ENCODE measurements at regions not wholly inside any gene's neighbourhood (a gene's known extent, or its start where the extent isn't known, plus 50 kb on each side); places are given as distances from the start of the nearest gene placed in this dataset.
A peak's percentile ranks its signal among the peaks of the same experiment; 100 is the strongest.

DNA sequence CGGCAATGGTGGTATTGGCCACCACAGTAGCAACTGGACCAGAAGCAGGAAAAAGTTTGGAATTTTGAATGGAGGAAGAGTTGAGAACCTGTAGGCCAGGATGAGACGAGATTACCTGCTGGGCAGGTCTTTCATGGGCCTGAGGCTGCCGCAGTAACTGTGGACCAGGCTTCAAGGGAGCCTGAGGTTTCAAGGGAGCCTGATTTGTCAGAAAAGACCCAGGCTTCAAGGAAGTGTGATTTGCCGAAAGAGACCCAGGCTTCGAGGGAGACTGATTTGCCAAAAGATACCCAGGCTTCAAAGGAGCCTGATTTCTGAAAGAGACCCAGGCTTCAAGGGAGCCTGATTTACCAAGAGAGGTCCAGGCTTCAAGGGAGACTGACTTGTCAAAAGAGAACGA, 66.6 kb upstream of the ARL4D start:
- Histone ChIP-seq H3K4ac (ENCODE audit: low read depth, low read length) (no peak overlapping the region), H3K79me1 (ENCODE audit: low read length) (no peaks in the 10 kb centered on the region), H2AFZ (ENCODE audit: insufficient read depth, low read length, poor library complexity) (no peak overlapping the region), H4K8ac (ENCODE audit: low read depth, low read length) (no peak overlapping the region), H3K4me3 (ENCODE audit: low read depth, low read length) (no peak overlapping the region), H3K4me2 (ENCODE audit: low read length) (no peak overlapping the region), H2BK120ac (ENCODE audit: insufficient read depth, low read length, poor library complexity) (no peak overlapping the region), H3K23ac (ENCODE audit: low read length) (no peak overlapping the region), H4K12ac (ENCODE audit: low read depth, low read length) (no peak overlapping the region), H4K91ac (ENCODE audit: low read depth, low read length) (no peak overlapping the region), H2BK12ac (ENCODE audit: low read length) (no peak overlapping the region), H3K18ac (ENCODE audit: low read length) (no peak overlapping the region), H3K27me3 (ENCODE audit: insufficient read depth, low read length) (no peaks in the 10 kb centered on the region), H3K79me2 (ENCODE audit: control insufficient read depth, insufficient read depth, low read length, poor library complexity) (no peaks in the 10 kb centered on the region), H3K9me3 (ENCODE audit: insufficient read depth, low read depth, low read length) (peaks cover 1% of the 10 kb centered on the region), H3K9ac (ENCODE audit: low read length) (no peak overlapping the region), H3K14ac (ENCODE audit: low read length) (no peak overlapping the region), H2BK5ac (ENCODE audit: low read depth, low read length, poor library complexity) (no peak overlapping the region), H3K27ac (ENCODE audit: low read depth, low read length) (no peak overlapping the region), H3K36me3 (ENCODE audit: control insufficient read depth in 1 of 2, insufficient read depth in 2 of 2, low read length in 2 of 2) (no peaks in the 10 kb centered on the region), H3K4me1 (ENCODE audit: control insufficient read depth in 1 of 2, insufficient read depth in 2 of 2, low read length in 2 of 2) (peaks cover 8 to 23% of the 10 kb centered on the region in 2 experiments), H2AK5ac (ENCODE audit: low read length) (no peak overlapping the region)
- WGBS (ENCODE audit: extremely low coverage, insufficient coverage, insufficient read length) = no CpG with 5 or more reads among the region's 6 CpGs
- DNase-seq = peak in 1 of 2 donors; percentile 12

DNA sequence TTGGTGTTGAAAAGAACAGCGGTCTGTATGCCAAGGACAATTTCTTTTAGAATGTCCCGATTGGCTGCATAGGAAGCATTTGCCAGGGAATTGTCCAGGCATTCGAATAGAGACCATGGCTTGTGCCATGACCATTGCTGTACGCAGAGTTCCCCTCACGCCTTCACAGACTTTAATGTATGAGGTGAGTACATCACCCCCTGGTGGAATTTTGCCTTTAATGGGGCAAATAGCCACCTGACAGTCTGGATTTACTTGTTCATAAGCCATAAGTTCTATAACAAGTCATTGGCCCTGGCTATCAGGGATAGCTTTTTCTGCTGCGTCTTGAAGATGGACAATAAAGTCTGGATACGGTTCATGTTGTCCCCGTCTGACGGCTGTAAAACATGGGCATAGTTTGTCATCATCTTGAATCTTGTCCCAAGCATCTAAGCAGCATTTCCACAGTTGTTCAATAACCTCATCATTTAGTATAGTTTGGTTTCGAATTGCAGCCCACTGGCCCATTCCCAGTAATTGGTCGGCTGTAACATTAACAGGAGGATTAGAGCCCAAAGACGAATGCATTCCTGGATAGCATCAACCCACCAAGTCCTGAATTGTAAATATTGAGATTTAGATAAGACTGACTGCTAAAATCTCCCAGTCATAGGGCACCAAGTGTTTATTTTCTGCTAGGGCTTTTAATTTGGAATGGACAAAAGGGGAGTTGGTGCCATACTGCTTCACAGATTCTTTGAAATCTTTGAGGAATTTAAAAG, 67.7 kb upstream of the ARL4D start:
- no peak overlapping the region for H4K91ac ChIP-seq (ENCODE audit: low read depth, low read length)
- peaks cover 3% of the 10 kb centered on the region for H3K79me1 ChIP-seq (ENCODE audit: low read length)
- peaks cover 12 to 31% of the 10 kb centered on the region in 2 experiments for H3K4me1 ChIP-seq (ENCODE audit: control insufficient read depth in 1 of 2, insufficient read depth in 2 of 2, low read length in 2 of 2)
- H2BK120ac ChIP-seq (ENCODE audit: insufficient read depth, low read length, poor library complexity) = no peak overlapping the region
- peak in 1 of 2 donors; percentile 35 for DNase-seq
- no peak overlapping the region for H2AK5ac ChIP-seq (ENCODE audit: low read length)
- H3K4me3 ChIP-seq (ENCODE audit: low read depth, low read length) = no peak overlapping the region
- H2AFZ ChIP-seq (ENCODE audit: insufficient read depth, low read length, poor library complexity) = no peak overlapping the region
- H3K18ac ChIP-seq (ENCODE audit: low read length) = no peak overlapping the region
- no peak overlapping the region for H3K4ac ChIP-seq (ENCODE audit: low read depth, low read length)
- H3K79me2 ChIP-seq (ENCODE audit: control insufficient read depth, insufficient read depth, low read length, poor library complexity) = no peaks in the 10 kb centered on the region
- H3K14ac ChIP-seq (ENCODE audit: low read length) = no peak overlapping the region
- no CpG with 5 or more reads among the region's 12 CpGs for WGBS (ENCODE audit: extremely low coverage, insufficient coverage, insufficient read length)
- H3K9me3 ChIP-seq (ENCODE audit: insufficient read depth, low read depth, low read length) = peaks cover 1% of the 10 kb centered on the region
- H2BK5ac ChIP-seq (ENCODE audit: low read depth, low read length, poor library complexity) = no peak overlapping the region
- H3K9ac ChIP-seq (ENCODE audit: low read length) = no peak overlapping the region
- H2BK12ac ChIP-seq (ENCODE audit: low read length) = no peak overlapping the region
- no peak overlapping the region for H3K4me2 ChIP-seq (ENCODE audit: low read length)
- no peaks in the 10 kb centered on the region for H3K27me3 ChIP-seq (ENCODE audit: insufficient read depth, low read length)
- H3K27ac ChIP-seq (ENCODE audit: low read depth, low read length) = no peak overlapping the region
- no peak overlapping the region for H4K8ac ChIP-seq (ENCODE audit: low read depth, low read length)
- H4K12ac ChIP-seq (ENCODE audit: low read depth, low read length) = no peak overlapping the region
- H3K23ac ChIP-seq (ENCODE audit: low read length) = no peak overlapping the region
- H3K36me3 ChIP-seq (ENCODE audit: control insufficient read depth in 1 of 2, insufficient read depth in 2 of 2, low read length in 2 of 2) = no peaks in the 10 kb centered on the region

DNA sequence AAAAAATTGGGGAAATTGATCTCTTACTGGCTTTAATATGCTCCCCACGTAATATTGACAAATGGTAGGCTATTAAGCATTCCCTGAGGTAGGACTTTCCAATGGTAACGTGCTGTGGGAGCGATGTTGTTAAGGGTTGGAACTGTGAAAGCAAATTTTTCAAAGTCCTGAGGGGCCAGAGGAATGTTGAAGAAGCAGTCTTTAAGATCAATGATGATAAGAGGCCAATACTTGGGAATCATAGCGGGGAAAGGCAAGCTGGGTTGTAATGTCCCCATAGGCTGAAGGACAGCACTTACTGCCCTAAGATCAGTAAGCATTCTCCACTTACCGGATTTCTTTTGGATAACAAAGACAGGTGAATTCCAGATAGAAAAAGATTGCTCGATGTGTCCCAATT, 69.6 kb upstream of the ARL4D start:
- Histone ChIP-seq H3K4me3 (ENCODE audit: low read depth, low read length) (no peak overlapping the region), H3K9ac (ENCODE audit: low read length) (no peak overlapping the region), H2BK120ac (ENCODE audit: insufficient read depth, low read length, poor library complexity) (no peak overlapping the region), H2AK5ac (ENCODE audit: low read length) (no peak overlapping the region), H3K27ac (ENCODE audit: low read depth, low read length) (no peak overlapping the region), H3K14ac (ENCODE audit: low read length) (no peak overlapping the region), H3K9me3 (ENCODE audit: insufficient read depth, low read depth, low read length) (peaks cover 1% of the 10 kb centered on the region), H3K18ac (ENCODE audit: low read length) (no peak overlapping the region), H3K27me3 (ENCODE audit: insufficient read depth, low read length) (no peaks in the 10 kb centered on the region), H3K4me1 (ENCODE audit: control insufficient read depth in 1 of 2, insufficient read depth in 2 of 2, low read length in 2 of 2) (peaks cover 12 to 33% of the 10 kb centered on the region in 2 experiments), H2AFZ (ENCODE audit: insufficient read depth, low read length, poor library complexity) (no peak overlapping the region), H3K79me2 (ENCODE audit: control insufficient read depth, insufficient read depth, low read length, poor library complexity) (no peaks in the 10 kb centered on the region), H2BK5ac (ENCODE audit: low read depth, low read length, poor library complexity) (no peak overlapping the region), H3K4me2 (ENCODE audit: low read length) (no peak overlapping the region), H4K8ac (ENCODE audit: low read depth, low read length) (no peak overlapping the region), H4K91ac (ENCODE audit: low read depth, low read length) (no peak overlapping the region), H3K36me3 (ENCODE audit: control insufficient read depth in 1 of 2, insufficient read depth in 2 of 2, low read length in 2 of 2) (no peaks in the 10 kb centered on the region), H4K12ac (ENCODE audit: low read depth, low read length) (no peak overlapping the region), H3K23ac (ENCODE audit: low read length) (no peak overlapping the region), H3K79me1 (ENCODE audit: low read length) (peaks cover 3% of the 10 kb centered on the region), H2BK12ac (ENCODE audit: low read length) (no peak overlapping the region), H3K4ac (ENCODE audit: low read depth, low read length) (no peak overlapping the region)
- WGBS (ENCODE audit: extremely low coverage, insufficient coverage, insufficient read length) = no CpG with 5 or more reads among the region's 6 CpGs
- peak; percentile 28 to 66 for DNase-seq

DNA sequence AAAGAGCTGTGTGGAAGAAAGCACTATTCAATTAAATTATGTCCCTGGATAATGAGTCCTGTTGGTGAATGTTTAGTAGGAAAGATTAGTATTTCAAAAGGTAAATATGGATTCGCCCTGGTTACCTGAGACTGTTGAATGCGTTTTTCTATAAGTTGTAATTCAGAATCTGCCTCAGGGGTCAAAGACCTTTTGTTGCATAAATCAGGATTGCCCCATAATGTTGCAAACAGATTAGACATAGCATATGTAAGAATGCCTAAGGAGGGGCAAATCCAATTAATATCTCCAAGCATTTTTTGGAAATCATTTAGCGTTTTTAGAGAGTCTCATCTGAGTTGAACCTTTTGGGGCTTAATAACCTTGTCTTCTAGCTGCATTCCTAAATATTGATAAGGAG, 70.1 kb upstream of the ARL4D start:
- Histone ChIP-seq H3K9me3 (ENCODE audit: insufficient read depth, low read depth, low read length) (peaks cover 1% of the 10 kb centered on the region), H2BK120ac (ENCODE audit: insufficient read depth, low read length, poor library complexity) (no peak overlapping the region), H2AFZ (ENCODE audit: insufficient read depth, low read length, poor library complexity) (no peak overlapping the region), H3K4me3 (ENCODE audit: low read depth, low read length) (no peak overlapping the region), H3K9ac (ENCODE audit: low read length) (no peak overlapping the region), H3K27me3 (ENCODE audit: insufficient read depth, low read length) (no peaks in the 10 kb centered on the region), H4K8ac (ENCODE audit: low read depth, low read length) (no peak overlapping the region), H3K23ac (ENCODE audit: low read length) (no peak overlapping the region), H4K12ac (ENCODE audit: low read depth, low read length) (no peak overlapping the region), H3K27ac (ENCODE audit: low read depth, low read length) (no peak overlapping the region), H2AK5ac (ENCODE audit: low read length) (no peak overlapping the region), H3K18ac (ENCODE audit: low read length) (no peak overlapping the region), H2BK12ac (ENCODE audit: low read length) (no peak overlapping the region), H3K79me1 (ENCODE audit: low read length) (peaks cover 3% of the 10 kb centered on the region), H3K4me1 (ENCODE audit: control insufficient read depth in 1 of 2, insufficient read depth in 2 of 2, low read length in 2 of 2) (peaks cover 12 to 35% of the 10 kb centered on the region in 2 experiments), H4K91ac (ENCODE audit: low read depth, low read length) (no peak overlapping the region), H3K14ac (ENCODE audit: low read length) (no peak overlapping the region), H3K4me2 (ENCODE audit: low read length) (no peak overlapping the region), H3K79me2 (ENCODE audit: control insufficient read depth, insufficient read depth, low read length, poor library complexity) (no peaks in the 10 kb centered on the region), H2BK5ac (ENCODE audit: low read depth, low read length, poor library complexity) (no peak overlapping the region), H3K36me3 (ENCODE audit: control insufficient read depth in 1 of 2, insufficient read depth in 2 of 2, low read length in 2 of 2) (no peaks in the 10 kb centered on the region), H3K4ac (ENCODE audit: low read depth, low read length) (no peak overlapping the region)
- WGBS (ENCODE audit: extremely low coverage, insufficient coverage, insufficient read length) = no CpG with 5 or more reads among the region's 3 CpGs
- DNase-seq = peak; percentile 61 to 94
